H1 (cell line): ENCODE measurements at regions not wholly inside any gene's neighbourhood (a gene's known extent, or its start where the extent isn't known, plus 50 kb on each side); places are given as distances from the start of the nearest gene placed in this dataset.

Experiments used
- BCL11A ChIP-seq, 2 experiments: IDR thresholded peaks; one replicate each; pipeline ENCODE4 v1.6.1; 2011; ENCODE audit warnings: low read depth in 2 of 2, low read length in 2 of 2, mild to moderate bottlenecking in 2 of 2
- CHD1 ChIP-seq: IDR thresholded peaks from 2 replicates; pipeline ENCODE4 v1.6.1; 2012; ENCODE audit warnings: low read depth, low read length, improper control_type of control experiment
- CHD7 ChIP-seq: fragments of 300-600 bp; sonication (generic); IDR thresholded peaks from 2 replicates; pipeline ENCODE4 v1.7.1; 2012; ENCODE audit warnings: low read length, moderate library complexity, mild to moderate bottlenecking, inconsistent platforms; ENCODE audit not compliant: insufficient replicate concordance
- EP300 ChIP-seq, 2 experiments: IDR thresholded peaks; 1 replicate in 1 of 2; 2 replicates in 1 of 2; pipeline ENCODE4 v1.6.1; 2011 to 2012; ENCODE audit warnings: low read depth in 2 of 2, low read length in 2 of 2, mild to moderate bottlenecking in 2 of 2, borderline replicate concordance in 1 of 2, inconsistent platforms in 1 of 2, moderate library complexity in 1 of 2
- HDAC6 ChIP-seq: IDR thresholded peaks from one replicate; pipeline ENCODE4 v1.7.1; 2012; ENCODE audit warnings: low read depth, mild to moderate bottlenecking, inconsistent platforms, low read length, moderate library complexity
- JUND ChIP-seq: IDR thresholded peaks from 2 replicates; pipeline ENCODE4 v1.6.1; 2011; ENCODE audit warnings: mild to moderate bottlenecking, improper control_type of control experiment, low read length
- RNF2 ChIP-seq: fragments of 200-900, 300-1000 bp; sonication (generic); IDR thresholded peaks from 2 replicates; pipeline ENCODE4 v1.7.1; 2016; ENCODE audit warnings: borderline replicate concordance, low read depth, mild to moderate bottlenecking, antibody characterized with exemption, low read length; ENCODE audit not compliant: poor library complexity, severe bottlenecking; ENCODE audit errors: missing control alignments
- SIRT6 ChIP-seq: IDR thresholded peaks from one replicate; pipeline ENCODE4 v1.7.1; 2012; ENCODE audit warnings: low read length, inconsistent platforms
- SIX5 ChIP-seq: IDR thresholded peaks from 2 replicates; pipeline ENCODE4 v1.6.1; 2011; ENCODE audit warnings: mild to moderate bottlenecking, low read depth, low read length
- TAF1 ChIP-seq: IDR thresholded peaks from 2 replicates; pipeline ENCODE4 v1.6.1; 2011; ENCODE audit warnings: mild to moderate bottlenecking, low read depth, low read length
- TAF7 ChIP-seq: optimal IDR thresholded peaks from 2 replicates; pipeline ENCODE3; 2011; ENCODE audit warnings: low read depth, mild to moderate bottlenecking, inconsistent platforms, low read length, moderate library complexity, borderline replicate concordance

DNA sequence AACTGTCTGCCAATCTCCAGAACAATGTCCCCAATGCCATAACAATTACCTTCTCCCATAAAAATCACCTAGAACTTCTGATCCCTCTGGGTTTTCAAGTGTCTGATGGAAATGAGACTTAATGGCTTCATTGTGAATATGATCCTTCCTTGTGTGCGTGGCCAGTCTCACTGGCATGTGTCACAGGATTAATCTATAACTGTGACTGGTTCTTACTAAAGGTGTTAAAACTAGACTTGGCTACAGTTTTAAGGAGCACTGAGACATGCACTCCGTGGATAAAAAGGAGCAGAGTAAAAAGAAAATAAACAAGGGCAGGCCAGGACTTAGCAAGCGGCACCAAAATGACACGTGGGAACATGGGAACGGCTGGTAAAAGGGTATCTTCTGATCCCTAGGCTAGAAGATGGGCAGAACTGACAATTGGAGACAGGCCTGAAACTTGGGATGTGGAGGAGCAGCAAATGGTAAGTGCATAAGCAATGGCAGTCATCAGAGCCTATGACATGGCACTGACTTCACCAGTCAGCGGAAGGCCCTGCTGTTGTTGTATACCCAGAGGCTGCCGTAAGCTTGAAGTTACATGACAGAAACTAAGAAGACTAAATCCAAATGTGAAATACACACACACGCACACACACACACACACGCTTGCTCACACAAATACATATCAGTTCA lies 256.6 kb upstream of the NOCT start (continued):
- TF ChIP-seq CHD7 (no peak), JUND (no peak), HDAC6 (no peak), SIX5 (no peak), TAF7 (no peak), EP300 (IDR thresholded peaks at IDR 0.05; ENCODE audit: borderline replicate concordance in 1 of 2, low read depth in 2 of 2, low read length in 2 of 2) (no peak), RNF2 (no peak), SIRT6 (no peak), BCL11A (IDR thresholded peaks at IDR 0.05; ENCODE audit: low read depth in 2 of 2, low read length in 2 of 2) (no peak), CHD1 (no peak), TAF1 (no peak)
- TF ChIP-seq, all 59 proteins: peak for 0
